GM13976 (cell line): ENCODE measurements at regions not wholly inside any gene's neighbourhood (a gene's known extent, or its start where the extent isn't known, plus 50 kb on each side); places are given as distances from the start of the nearest gene placed in this dataset.

Experiments
- DNase-seq: peaks from one replicate; pipeline ENCODE4 v3.0.0; 2012; ENCODE audit warnings: low spot score
- CTCF ChIP-seq: IDR thresholded peaks from 2 replicates; pipeline ENCODE4 v1.5.1; 2012; ENCODE audit warnings: borderline replicate concordance, mild to moderate bottlenecking; ENCODE audit not compliant: insufficient read depth; ENCODE audit errors: extremely low read depth, missing control alignments, control extremely low read depth
- in situ Hi-C: fragments of 300-500 bp; cut with MboI; formaldehyde crosslinking; loops from one replicate; pipeline ENCODE4 v1.12.0; 2022; ENCODE audit warnings: low sequenced_read_pairs, mixed read lengths, inconsistent platforms; ENCODE audit not compliant: unreplicated experiment

GRCh38 chr3:102124282-102124681, 275.0 kb downstream of the NFKBIZ start:
- in situ Hi-C loops, result no loop called here
- DNase-seq, result no peak
- TF ChIP-seq CTCF, result no peak

GRCh38 chr3:102124704-102125103, 275.4 kb downstream of the NFKBIZ start:
- no peak for DNase-seq
- no peak for TF ChIP-seq CTCF
- in situ Hi-C loops, result no loop called here

- in situ Hi-C loops, result no loop called here
- no peak for DNase-seq
- no peak for TF ChIP-seq CTCF
Measured at GRCh38 chr3:102125197-102125993, 276.1 kb downstream of the NFKBIZ start.

GRCh38 chr3:102125994-102126368, 276.7 kb downstream of the NFKBIZ start:
- in situ Hi-C loops, result no loop called here
- no peak for TF ChIP-seq CTCF
- DNase-seq, result no peak

GRCh38 chr3:102129760-102130608, 280.7 kb downstream of the NFKBIZ start:
- in situ Hi-C loops, result no loop called here
- no peak for TF ChIP-seq CTCF
- DNase-seq, result no peak

GRCh38 chr3:102132370-102132769, 283.1 kb downstream of the NFKBIZ start:
- no peak for DNase-seq
- no peak for TF ChIP-seq CTCF
- in situ Hi-C loops, result no loop called here
